GM18909 (cell line): ENCODE measurements at regions not wholly inside any gene's neighbourhood (a gene's known extent, or its start where the extent isn't known, plus 50 kb on each side); places are given as distances from the start of the nearest gene placed in this dataset.

Experiments used
- ATAC-seq: cut with Tn5 transposase; IDR thresholded peaks from one replicate; pipeline ENCODE4 v1.9.1; 2021; ENCODE audit warnings: mild to moderate bottlenecking; ENCODE audit not compliant: unreplicated experiment, poor library complexity

- no peak for ATAC-seq
Observed at GRCh38 chr3:24958910-24959447, 464.3 kb upstream of the THRB start.

DNA sequence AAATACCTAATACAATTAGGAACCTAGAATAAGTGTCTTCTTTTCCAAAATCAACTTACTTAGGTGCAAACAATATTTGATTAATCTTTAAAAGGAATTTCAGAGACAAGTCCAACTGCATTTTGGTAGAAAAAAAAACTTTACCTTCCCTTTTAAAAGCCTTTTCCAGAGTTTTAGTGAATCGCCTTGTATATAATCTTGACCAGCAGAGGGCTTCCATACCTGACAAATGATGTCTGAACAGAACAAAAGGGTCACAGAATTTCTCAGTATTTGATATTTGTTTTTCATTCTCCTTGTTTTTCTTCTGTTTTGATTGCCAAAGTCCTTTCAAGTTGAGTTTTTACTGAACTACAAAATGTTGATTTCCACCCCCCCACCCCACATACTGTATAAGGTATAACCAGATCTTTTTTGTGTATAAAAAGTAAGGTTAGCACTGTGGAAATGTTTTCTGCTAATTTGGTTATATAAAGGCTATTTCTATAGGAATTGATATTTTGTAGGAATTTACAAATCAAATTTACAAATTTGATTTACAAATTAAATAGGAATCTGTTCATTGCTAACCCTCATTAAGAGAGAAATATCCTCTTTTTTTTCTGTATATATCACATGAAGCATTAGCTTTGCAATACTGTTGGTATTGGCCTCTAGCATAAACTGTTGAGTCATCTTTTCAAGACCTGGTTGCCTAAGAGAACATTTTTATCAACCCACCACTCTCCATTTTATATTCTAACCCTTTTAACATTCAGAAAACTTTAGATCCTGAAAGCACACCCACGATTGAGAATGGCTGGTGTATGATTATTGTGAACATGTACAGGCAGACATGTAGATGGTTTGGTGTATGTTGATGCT lies 464.1 kb upstream of the RARB start:
- ATAC-seq, result no peak

DNA sequence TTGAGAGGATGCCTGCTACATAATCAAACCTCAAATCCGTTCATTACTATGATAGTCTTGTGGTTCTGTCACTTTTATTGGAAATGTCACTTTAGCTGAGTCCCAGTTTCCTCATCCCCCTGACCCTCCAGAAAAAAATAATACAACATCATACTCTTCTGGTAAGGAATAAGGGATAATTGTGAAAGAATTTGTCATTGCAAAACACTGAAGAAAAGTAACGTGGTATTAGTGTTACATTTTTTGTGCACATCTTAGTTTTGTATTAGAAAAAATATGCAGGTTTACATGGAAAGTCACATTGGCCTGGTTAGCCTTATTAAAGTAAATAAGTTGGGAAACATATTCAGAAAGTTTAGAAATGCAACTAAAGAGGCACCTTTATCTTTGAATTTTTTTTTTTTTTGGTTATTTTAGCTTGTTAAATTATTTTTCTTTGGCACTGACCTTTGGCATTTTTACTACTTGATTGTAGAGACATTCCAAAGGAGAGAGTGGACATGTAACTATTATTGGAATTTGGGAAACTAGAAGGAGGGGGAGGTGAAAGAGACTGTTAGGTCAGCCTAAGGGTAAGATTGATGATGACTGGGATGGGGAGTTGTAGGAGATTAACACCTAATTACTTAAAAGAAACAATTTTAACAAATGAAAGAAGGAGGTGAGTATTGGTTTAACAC lies 462.2 kb upstream of the RARB start:
- ATAC-seq, result no peak

- no peak for ATAC-seq
Observed at GRCh38 chr3:24968036-24968435, 460.0 kb upstream of the RARB start.

DNA sequence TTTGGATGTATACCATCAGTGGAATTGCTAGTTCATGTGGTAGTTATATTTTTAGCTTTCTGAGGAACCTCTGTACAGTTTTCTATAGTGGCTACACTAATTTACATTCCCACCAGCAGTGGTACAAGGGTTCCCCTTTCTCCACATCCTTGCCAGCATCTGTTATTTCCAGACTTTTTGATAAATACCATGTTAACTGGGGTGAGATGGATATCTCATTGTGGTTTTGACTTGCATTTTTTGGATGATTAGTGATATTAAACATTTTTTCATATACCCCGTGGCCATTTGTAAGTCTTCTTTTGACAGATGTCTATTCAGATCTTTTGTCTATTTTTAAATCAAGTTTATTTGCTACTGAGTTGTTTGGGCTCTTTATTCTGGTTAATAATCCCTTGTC lies 455.6 kb upstream of the RARB start:
- ATAC-seq, result no peak

DNA sequence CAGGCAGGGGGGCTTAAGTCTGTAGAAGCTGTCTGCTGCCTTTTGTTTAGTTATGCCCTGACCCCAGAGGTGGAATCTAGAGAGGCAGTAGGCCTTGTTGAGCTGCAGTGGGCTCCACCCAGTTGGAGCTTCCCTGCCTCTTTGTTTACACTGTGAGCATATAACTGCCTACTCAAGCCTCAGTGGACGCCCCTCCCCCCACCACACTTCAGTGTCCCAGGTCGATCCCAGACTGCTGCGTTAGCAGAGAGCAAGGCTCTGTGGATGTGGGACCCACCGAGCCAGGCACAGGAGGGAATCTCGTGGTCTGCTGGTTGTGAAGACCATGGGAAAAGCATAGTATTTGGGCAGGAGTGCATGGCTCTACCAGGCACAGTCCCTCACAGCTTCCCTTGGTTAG lies 446.8 kb upstream of the RARB start:
- ATAC-seq, result no peak

DNA sequence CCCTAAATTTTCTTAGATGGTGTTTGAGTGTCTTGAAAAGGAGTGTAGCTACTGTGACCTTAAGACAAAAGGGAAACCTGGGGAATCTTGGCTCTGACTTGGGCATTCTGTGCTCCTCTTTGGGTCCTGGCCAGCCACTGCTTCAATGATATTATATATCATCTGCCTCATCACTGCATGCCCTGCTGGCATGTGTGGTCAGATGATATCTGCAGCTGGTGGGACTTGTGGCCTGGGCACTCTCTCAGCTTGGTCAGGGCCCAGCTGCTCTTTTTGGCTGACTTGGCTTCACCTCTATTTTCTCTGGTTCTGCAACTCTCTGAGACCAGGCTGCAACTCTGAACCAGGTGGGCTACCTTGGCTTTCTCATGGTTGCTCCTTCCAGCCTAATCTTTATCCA lies 446.1 kb upstream of the RARB start:
- no peak for ATAC-seq

DNA sequence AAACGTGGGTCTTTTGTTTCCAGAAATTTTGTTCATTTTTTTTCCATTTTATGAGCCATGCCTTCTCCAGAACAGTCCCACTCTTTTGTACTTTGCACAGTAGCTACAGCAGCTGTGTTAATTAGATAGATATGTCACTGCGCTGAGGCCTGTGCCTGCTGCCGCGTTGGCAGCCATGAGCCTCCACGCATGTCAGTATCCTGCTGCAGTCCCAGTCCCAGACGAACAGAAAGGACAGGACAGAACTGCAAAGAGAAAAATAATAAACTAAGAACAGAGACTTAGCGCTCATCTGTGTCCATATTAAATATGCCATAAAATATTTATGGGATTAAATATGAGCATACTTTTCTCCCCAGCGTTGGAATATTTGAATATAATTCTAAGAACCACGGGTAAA lies 442.4 kb upstream of the RARB start:
- ATAC-seq, result no peak

DNA sequence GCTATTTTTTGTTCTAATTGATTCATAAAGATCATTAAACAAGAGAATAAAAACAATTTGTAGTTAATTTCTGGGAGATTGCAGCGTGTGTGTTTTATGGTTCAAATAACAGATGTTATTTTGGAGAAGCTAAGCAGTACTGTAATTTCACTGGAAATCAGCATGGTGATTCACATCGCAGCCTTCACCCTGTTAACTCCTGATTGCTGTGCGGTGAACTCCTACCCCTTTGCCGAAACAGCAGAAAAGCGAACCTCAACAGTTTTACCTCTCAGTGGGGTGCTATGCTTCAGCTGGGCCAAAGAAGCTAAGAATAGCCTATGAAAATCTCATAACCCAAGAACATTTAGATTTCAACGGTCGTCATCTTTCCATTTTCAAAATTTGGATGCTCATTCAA lies 441.5 kb upstream of the RARB start:
- ATAC-seq, result no peak

DNA sequence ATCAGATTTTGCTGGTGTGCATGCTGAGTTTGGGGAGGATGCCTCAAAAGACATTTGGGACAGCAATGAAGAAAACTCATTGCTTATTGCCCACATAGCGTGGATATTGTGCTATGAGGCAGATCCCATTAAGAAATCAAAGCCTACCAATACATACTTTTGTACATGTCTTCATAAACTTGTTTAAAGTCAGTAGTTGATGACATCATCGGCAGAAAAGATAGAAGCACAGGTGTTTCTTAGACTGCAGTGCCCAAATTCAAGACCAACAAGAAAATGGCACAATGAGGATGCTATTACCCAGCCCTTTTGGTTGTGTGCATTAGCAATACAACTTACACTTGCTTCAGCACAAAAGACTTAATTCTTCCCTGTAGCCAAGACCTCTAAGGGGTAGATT lies 428.7 kb upstream of the RARB start:
- ATAC-seq, result no peak

- ATAC-seq, result no peak
Observed at GRCh38 chr3:25000971-25001591, 427.0 kb upstream of the RARB start.

DNA sequence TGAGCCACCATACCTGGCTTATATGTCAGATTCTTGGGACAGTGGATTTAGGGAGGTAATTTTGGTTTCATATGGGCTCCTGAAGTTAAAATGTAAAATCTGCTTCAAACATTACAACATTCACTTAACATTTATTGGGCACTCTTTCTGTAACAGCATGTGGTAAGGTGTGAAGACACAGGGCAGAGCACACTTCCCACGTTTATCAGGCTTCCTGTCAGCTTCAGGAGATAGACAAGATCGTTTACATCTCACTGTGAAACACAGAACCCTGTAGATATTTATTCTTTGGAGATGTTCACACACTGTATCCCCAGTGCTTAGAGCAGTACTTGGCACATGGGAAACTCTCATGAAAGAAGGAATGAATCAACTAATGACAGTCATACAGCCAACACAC lies 426.0 kb upstream of the RARB start:
- ATAC-seq, result no peak

DNA sequence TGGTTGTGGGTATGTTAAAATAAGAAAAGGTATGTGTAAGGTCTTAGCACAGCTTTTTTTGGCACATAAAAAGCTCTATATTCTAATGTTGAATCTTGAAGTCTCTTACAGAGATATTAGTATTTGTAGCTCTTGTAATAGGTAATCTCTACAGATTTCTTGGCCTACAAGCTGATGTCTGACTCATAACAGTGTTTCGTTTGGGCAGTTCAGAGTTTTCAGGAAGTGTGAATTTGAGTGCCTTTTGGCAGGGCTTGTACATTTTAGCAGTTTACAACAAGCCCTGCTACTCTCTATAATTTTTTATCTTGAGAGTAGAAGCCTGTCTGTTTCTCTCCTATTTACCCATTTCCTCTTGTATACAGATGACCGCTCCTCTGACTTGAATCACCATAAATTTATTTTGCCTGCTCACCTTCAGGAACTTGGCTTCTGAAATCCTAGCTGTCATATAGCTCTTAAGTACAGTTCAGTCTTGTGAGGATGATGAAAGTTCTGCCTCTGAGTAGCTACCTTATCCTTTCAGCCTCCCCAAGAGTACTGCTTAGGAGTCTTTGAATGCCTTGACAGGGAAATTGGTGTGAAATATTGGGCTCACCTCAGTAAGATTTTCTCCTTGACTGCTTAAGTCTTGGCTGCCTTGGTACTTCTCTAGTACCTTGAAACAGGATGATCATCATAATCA lies 419.9 kb upstream of the RARB start:
- ATAC-seq, result peak; percentile 99

DNA sequence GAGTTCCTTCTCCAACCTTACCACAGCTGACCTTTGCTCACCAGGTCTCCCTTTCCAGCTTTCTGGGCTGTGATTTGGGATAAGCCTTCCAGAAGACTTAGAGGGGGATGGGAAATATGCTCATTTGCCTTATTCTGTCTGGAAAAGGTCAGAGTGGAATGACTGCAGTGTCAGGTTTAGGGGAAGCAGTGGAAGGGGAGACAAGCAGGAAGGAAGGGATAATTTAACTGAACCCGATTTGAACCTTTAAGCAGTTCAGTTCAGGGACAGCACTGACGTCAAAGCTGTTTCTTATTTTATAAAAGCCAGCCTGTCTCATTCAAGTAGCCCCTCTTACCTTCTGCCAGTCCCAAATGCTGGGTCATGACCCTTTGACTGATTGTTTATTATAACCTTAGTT lies 418.4 kb upstream of the RARB start:
- ATAC-seq, result no peak

GRCh38 chr3:25015599-25015998 lies 412.5 kb upstream of the RARB start:
- ATAC-seq, result no peak

GRCh38 chr3:25018909-25019308 lies 409.2 kb upstream of the RARB start:
- no peak for ATAC-seq

DNA sequence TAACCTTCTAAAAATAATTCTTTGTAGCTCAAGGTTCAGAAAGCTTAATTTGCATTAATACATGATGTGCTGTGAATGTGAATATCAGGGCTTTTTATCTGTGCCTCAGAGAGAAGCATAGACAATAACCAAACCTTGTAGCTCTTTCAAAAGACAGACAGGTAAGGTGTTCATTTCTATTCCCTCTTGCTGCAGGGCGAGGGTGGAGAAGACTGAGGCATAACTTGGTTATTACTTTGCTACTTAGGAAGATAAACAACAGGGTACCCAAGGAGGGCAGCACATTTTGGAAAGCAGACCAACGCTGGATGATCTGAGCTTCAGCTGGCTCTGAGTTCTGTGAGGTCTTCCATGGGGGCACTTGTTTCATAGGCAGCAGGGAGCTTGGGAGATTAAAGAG lies 408.6 kb upstream of the RARB start:
- ATAC-seq, result no peak

DNA sequence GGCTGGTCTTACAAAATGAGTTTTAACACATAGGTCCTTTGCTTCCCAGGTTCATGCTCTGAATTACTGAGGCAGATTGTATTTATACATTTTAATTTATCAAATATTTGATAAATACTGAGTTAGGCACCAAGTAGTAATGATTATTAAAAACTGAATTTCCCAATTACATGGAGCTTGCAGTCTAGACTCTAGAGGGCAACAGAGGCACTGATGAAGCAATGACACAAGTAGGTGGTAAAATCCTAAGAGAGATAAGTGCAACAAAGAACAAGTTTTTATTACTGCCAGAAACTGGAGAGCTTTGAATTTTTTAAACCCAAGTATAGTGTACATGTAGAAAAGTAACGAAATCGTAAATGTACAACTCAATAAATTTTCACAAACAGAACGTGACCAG lies 406.2 kb upstream of the RARB start:
- ATAC-seq, result no peak

- no peak for ATAC-seq
Observed at GRCh38 chr3:25023876-25024275, 404.2 kb upstream of the RARB start.

GRCh38 chr3:25025236-25025635 lies 402.8 kb upstream of the RARB start:
- ATAC-seq, result no peak

GRCh38 chr3:25027650-25028049 lies 400.4 kb upstream of the RARB start:
- peak; percentile 54 for ATAC-seq
